HCT116 (cell line): ENCODE measurements at regions not wholly inside any gene's neighbourhood (a gene's known extent, or its start where the extent isn't known, plus 50 kb on each side); places are given as distances from the start of the nearest gene placed in this dataset.

Experiments used
- ATAC-seq: fragments of 200-7000 bp; cut with Tn5 transposase; 2 replicates; pipeline ENCODE4 v1.9.1; 2020; ENCODE audit warnings: mild to moderate bottlenecking, moderate library complexity
- BruUV-seq: library from RNA; stranded (reverse); fragments of 400-500 nt; replicated peaks from 2 replicates; lab custom pipeline; 2021; lab: Mats Ljungman, UMichigan
- CTCF ChIA-PET: fragments of 300-600 bp; sonication (Branson Sonifier 250); formaldehyde crosslinking; loops from one replicate; lab custom pipeline; 2021; ENCODE audit warnings: antibody characterized with exemption; lab: Charles Lee
- POLR2A ChIA-PET: fragments of 300-600, 350-600 bp; sonication (Branson Sonifier 250); formaldehyde crosslinking; loops from one replicate; lab custom pipeline; 2021; ENCODE audit warnings: antibody characterized with exemption; lab: Charles Lee
- RAD21 ChIA-PET, 2 experiments: fragments of 300-600 bp; sonication (Branson Sonifier 250); formaldehyde crosslinking; loops; one replicate each; lab custom pipeline; 2023; ENCODE audit warnings: low total read pairs in 2 of 2; ENCODE audit not compliant: uncharacterized antibody in 2 of 2, unreplicated experiment in 2 of 2, low non-redundant PET in 1 of 2; lab: Charles Lee
- DNase-seq: peaks from one replicate; pipeline ENCODE4 v3.0.0-alpha.2; 2010; ENCODE audit warnings: low read depth, low spot score
- H2AFZ ChIP-seq: fragments of 200-600 bp; shearing (Covaris generic), sonication (generic); 2 replicates; pipeline ENCODE4 v1.6.1; 2017; ENCODE audit warnings: low read depth, mixed run types, mixed read lengths, antibody characterized with exemption, low read length; ENCODE audit not compliant: poor library complexity, severe bottlenecking
- H3K27ac ChIP-seq: 2 replicates; pipeline ENCODE4 v1.5.1; 2012; ENCODE audit warnings: low read depth, low read length
- H3K27me3 ChIP-seq: fragments of 200-600 bp; sonication (generic); 2 replicates; pipeline ENCODE4 v1.6.1; 2016; ENCODE audit warnings: mixed run types, low read length, mixed read lengths; ENCODE audit not compliant: insufficient read depth
- H3K36me3 ChIP-seq, 2 experiments: fragments of 200-500 bp in 1 of 2; fragments of 200-600 bp in 1 of 2; sonication (Bioruptor generic) in 1 of 2; sonication (generic) in 1 of 2; 2 replicates each; pipeline versions ENCODE4 v1.5.1 to v1.6.1; 2014 to 2016; ENCODE audit warnings: low read length in 2 of 2, inconsistent platforms in 1 of 2, mixed read lengths in 1 of 2, mixed run types in 1 of 2; ENCODE audit not compliant: insufficient read depth in 2 of 2, control insufficient read depth in 1 of 2
- H3K4me1 ChIP-seq, 2 experiments: fragments of 200-600 bp in 1 of 2; sonication (generic) in 1 of 2; 2 replicates each; pipeline versions ENCODE4 v1.5.1 to v1.6.1; 2012 to 2017; ENCODE audit warnings: low read length in 2 of 2, inconsistent platforms in 1 of 2, mild to moderate bottlenecking in 1 of 2, mixed read lengths in 1 of 2, mixed run types in 1 of 2, moderate library complexity in 1 of 2; ENCODE audit not compliant: insufficient read depth in 2 of 2, control insufficient read depth in 1 of 2
- H3K4me2 ChIP-seq: fragments of 200-600 bp; sonication (generic); 2 replicates; pipeline ENCODE4 v1.6.1; 2017; ENCODE audit warnings: mixed run types, low read length, mixed read lengths
- H3K4me3 ChIP-seq, 2 experiments: fragments of 200-600 bp in 1 of 2; sonication (generic) in 1 of 2; replicated peaks in 1 of 2; 2 replicates each; pipeline ENCODE4 v1.5.1; 2011 to 2016; ENCODE audit warnings: low read length in 2 of 2, control low read depth in 1 of 2, low read depth in 1 of 2, mild to moderate bottlenecking in 1 of 2, mixed read lengths in 1 of 2, mixed run types in 1 of 2
- H3K79me2 ChIP-seq: fragments of 200-600 bp; sonication (generic); 2 replicates; pipeline ENCODE4 v1.6.1; 2017; ENCODE audit warnings: mild to moderate bottlenecking, mixed run types, low read length, moderate library complexity, mixed read lengths; ENCODE audit not compliant: insufficient read depth
- H3K9ac ChIP-seq: fragments of 200-600 bp; sonication (generic); 2 replicates; pipeline ENCODE4 v1.6.1; 2016; ENCODE audit warnings: low read length, mixed read lengths
- H3K9me2 ChIP-seq: fragments of 200-600 bp; sonication (generic), shearing (Covaris generic); 2 replicates; pipeline ENCODE4 v1.6.1; 2017; ENCODE audit warnings: mixed run types, mild to moderate bottlenecking, moderate library complexity; ENCODE audit not compliant: insufficient read depth
- H3K9me3 ChIP-seq, 2 experiments: fragments of 200-500 bp in 1 of 2; fragments of 200-600 bp in 1 of 2; sonication (Bioruptor generic) in 1 of 2; sonication (generic) in 1 of 2; 2 replicates each; pipeline ENCODE4 v1.6.1; 2014 to 2017; ENCODE audit warnings: low read length in 2 of 2, mixed read lengths in 2 of 2, inconsistent platforms in 1 of 2, low read depth in 1 of 2, mild to moderate bottlenecking in 1 of 2, mixed run types in 1 of 2, moderate library complexity in 1 of 2; ENCODE audit not compliant: control insufficient read depth in 1 of 2, insufficient read depth in 1 of 2
- H4K20me1 ChIP-seq: fragments of 200-600 bp; sonication (generic), shearing (Covaris generic); 2 replicates; pipeline ENCODE4 v1.6.1; 2017; ENCODE audit warnings: mixed run types, mild to moderate bottlenecking, moderate library complexity; ENCODE audit not compliant: insufficient read depth
- ELF1 ChIP-seq: IDR thresholded peaks from 2 replicates; pipeline ENCODE4 v1.6.1; 2012; ENCODE audit warnings: low read depth, borderline replicate concordance
- FOSL1 ChIP-seq: IDR thresholded peaks from 2 replicates; pipeline ENCODE4 v1.6.1; 2012; ENCODE audit warnings: low read depth
- JUND ChIP-seq: IDR thresholded peaks from 2 replicates; pipeline ENCODE4 v1.6.1; 2012
- POLR2A ChIP-seq: IDR thresholded peaks from 2 replicates; pipeline ENCODE4 v1.7.0; 2011; ENCODE audit warnings: borderline replicate concordance; ENCODE audit not compliant: insufficient read depth, insufficient read length; ENCODE audit errors: extremely low read depth
- POLR2AphosphoS5 ChIP-seq: IDR thresholded peaks from 2 replicates; pipeline ENCODE4 v1.6.1; 2011; ENCODE audit warnings: mild to moderate bottlenecking, low read depth, low read length, moderate library complexity
- SP1 ChIP-seq: IDR thresholded peaks from 2 replicates; pipeline ENCODE4 v1.6.1; 2012; ENCODE audit warnings: low read depth
- YY1 ChIP-seq: IDR thresholded peaks from 2 replicates; pipeline ENCODE4 v1.6.1; 2011; ENCODE audit warnings: low read length, low read depth, moderate library complexity, mild to moderate bottlenecking; ENCODE audit not compliant: insufficient replicate concordance; ENCODE audit errors: extremely low read depth
- intact Hi-C: fragments of 100-400 bp; cut with micrococcal nuclease; formaldehyde crosslinking; loops from 2 replicates; pipeline ENCODE4 v1.10.0; 2022
- TF ChIP-seq, protein P1 (sequence below): IDR thresholded peaks from 2 replicates; pipeline ENCODE4 v1.6.1; 2012; ENCODE audit warnings: low read depth

- H4K20me1 ChIP-seq, result no peaks in the 10 kb centered on the region
- TF ChIP-seq YY1 (no peak), SP1 (no peak), POLR2AphosphoS5 (no peak), ELF1 (no peak), JUND (no peak), POLR2A (no peak)
- TF ChIP-seq, protein P1, sequence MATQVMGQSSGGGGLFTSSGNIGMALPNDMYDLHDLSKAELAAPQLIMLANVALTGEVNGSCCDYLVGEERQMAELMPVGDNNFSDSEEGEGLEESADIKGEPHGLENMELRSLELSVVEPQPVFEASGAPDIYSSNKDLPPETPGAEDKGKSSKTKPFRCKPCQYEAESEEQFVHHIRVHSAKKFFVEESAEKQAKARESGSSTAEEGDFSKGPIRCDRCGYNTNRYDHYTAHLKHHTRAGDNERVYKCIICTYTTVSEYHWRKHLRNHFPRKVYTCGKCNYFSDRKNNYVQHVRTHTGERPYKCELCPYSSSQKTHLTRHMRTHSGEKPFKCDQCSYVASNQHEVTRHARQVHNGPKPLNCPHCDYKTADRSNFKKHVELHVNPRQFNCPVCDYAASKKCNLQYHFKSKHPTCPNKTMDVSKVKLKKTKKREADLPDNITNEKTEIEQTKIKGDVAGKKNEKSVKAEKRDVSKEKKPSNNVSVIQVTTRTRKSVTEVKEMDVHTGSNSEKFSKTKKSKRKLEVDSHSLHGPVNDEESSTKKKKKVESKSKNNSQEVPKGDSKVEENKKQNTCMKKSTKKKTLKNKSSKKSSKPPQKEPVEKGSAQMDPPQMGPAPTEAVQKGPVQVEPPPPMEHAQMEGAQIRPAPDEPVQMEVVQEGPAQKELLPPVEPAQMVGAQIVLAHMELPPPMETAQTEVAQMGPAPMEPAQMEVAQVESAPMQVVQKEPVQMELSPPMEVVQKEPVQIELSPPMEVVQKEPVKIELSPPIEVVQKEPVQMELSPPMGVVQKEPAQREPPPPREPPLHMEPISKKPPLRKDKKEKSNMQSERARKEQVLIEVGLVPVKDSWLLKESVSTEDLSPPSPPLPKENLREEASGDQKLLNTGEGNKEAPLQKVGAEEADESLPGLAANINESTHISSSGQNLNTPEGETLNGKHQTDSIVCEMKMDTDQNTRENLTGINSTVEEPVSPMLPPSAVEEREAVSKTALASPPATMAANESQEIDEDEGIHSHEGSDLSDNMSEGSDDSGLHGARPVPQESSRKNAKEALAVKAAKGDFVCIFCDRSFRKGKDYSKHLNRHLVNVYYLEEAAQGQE, result no peak
- ChIA-PET CTCF (no interaction called here), RAD21 (no interaction called here), POLR2A (no interaction called here)
- no peak overlapping the region for H3K4me3 ChIP-seq
- no peaks in the 10 kb centered on the region for H3K4me1 ChIP-seq
- peaks cover 0 to 3% of the 10 kb centered on the region in 2 experiments; a peak in 1 of 4 replicates for H3K9me3 ChIP-seq
- no TSS peak for BruUV-seq
- H2AFZ ChIP-seq, result no peak overlapping the region
- DNase-seq (no peak), ATAC-seq (no peak)
- no peaks in the 10 kb centered on the region for H3K36me3 ChIP-seq
- H3K79me2 ChIP-seq, result no peaks in the 10 kb centered on the region
- no peaks in the 10 kb centered on the region for H3K9me2 ChIP-seq
- H3K9ac ChIP-seq, result no peak overlapping the region
- H3K27ac ChIP-seq, result no peak overlapping the region
- H3K4me2 ChIP-seq, result no peak overlapping the region
- no peaks in the 10 kb centered on the region for H3K27me3 ChIP-seq
- intact Hi-C loops, result no loop called here
These were observed 310.7 kb upstream of the MTNR1B start for GRCh38 chr11:92658733-92659132.

DNA sequence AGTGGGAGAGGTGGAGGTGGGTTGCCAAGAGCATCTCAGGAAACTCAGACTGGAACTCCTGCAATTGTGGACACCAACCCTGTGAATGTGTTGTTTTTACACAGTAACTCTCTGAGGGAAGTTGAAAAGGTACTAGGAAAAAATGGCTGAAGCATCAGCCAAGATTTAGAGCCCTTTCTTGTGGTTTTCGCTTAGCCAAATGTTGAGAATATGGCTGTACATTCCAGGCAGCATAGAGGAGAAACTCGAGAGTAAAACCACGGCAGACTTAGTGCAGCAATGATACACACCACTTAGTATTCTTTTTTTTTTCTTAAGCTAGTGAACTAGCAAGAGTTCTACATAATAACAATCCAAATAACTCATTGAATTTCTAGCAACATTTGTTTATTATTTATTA lies 309.7 kb upstream of the MTNR1B start:
- H3K9me3 ChIP-seq, result peaks cover 0 to 3% of the 10 kb centered on the region in 2 experiments; a peak in 1 of 4 replicates
- no peak overlapping the region for H3K4me3 ChIP-seq
- no TSS peak for BruUV-seq
- intact Hi-C loops, result no loop called here
- H2AFZ ChIP-seq, result no peak overlapping the region
- H3K9me2 ChIP-seq, result no peaks in the 10 kb centered on the region
- no peaks in the 10 kb centered on the region for H3K79me2 ChIP-seq
- CTCF ChIA-PET, result no interaction called here
- RAD21 ChIA-PET, result no interaction called here
- no peak for DNase-seq
- H3K4me2 ChIP-seq, result no peak overlapping the region
- no peaks in the 10 kb centered on the region for H3K36me3 ChIP-seq
- no peak overlapping the region for H3K9ac ChIP-seq
- TF ChIP-seq FOSL1, result no peak
- TF ChIP-seq, all 23 proteins: peak for 0
- Histone ChIP-seq H3K27me3 (no peaks in the 10 kb centered on the region), H3K27ac (no peak overlapping the region), H4K20me1 (no peaks in the 10 kb centered on the region), H3K4me1 (no peaks in the 10 kb centered on the region)
- POLR2A ChIA-PET, result no interaction called here
- ATAC-seq, result no peak
